DND-41 (cell line): ENCODE measurements at regions not wholly inside any gene's neighbourhood (a gene's known extent, or its start where the extent isn't known, plus 50 kb on each side); places are given as distances from the start of the nearest gene placed in this dataset.

ENCODE experiments used
- CTCF ChIP-seq: IDR thresholded peaks from 2 replicates; pipeline ENCODE4 v1.5.1; 2012; ENCODE audit warnings: borderline replicate concordance, low read length, moderate library complexity, mild to moderate bottlenecking; ENCODE audit not compliant: poor library complexity, severe bottlenecking; ENCODE audit errors: extremely low read depth
- EZH2 ChIP-seq: IDR thresholded peaks from 3 replicates; pipeline ENCODE4 v1.6.1; 2012; ENCODE audit warnings: borderline replicate concordance, low read depth, mild to moderate bottlenecking, moderate library complexity, low read length, inconsistent platforms; ENCODE audit not compliant: severe bottlenecking

GRCh38 chr2:150020937-150021673 is 433.5 kb upstream of the MMADHC start:
- no peak for TF ChIP-seq CTCF
- no peak for TF ChIP-seq EZH2
